Activated T-cell treated with anti-CD3 and anti-CD28 coated beads, Interleukin-2, amount 50 U/mL, for 24 hours (primary cell): ENCODE measurements at regions not wholly inside any gene's neighbourhood (a gene's known extent, or its start where the extent isn't known, plus 50 kb on each side); places are given as distances from the start of the nearest gene placed in this dataset.
"Not testable (repeated sequence)": the region's sequence is repeated elsewhere in the genome, so short reads cannot be mapped to it uniquely, and the experiment has no call there.

Source experiments
- DNase-seq: peaks from one replicate; pipeline ENCODE4 v3.0.0-alpha.2; 2020
- H3K27ac Mint-ChIP-seq: 2 replicates; pipeline ENCODE4 v1.8.0; 2020; ENCODE audit warnings: mild to moderate bottlenecking, mixed read lengths
- H3K27me3 Mint-ChIP-seq: 2 replicates; pipeline ENCODE4 v1.8.0; 2020; ENCODE audit warnings: mixed read lengths
- H3K36me3 Mint-ChIP-seq: 2 replicates; pipeline ENCODE4 v1.8.0; 2020; ENCODE audit warnings: low read depth, mixed read lengths
- H3K4me1 Mint-ChIP-seq: 2 replicates; pipeline ENCODE4 v1.8.0; 2020; ENCODE audit warnings: low read depth, mixed read lengths
- H3K4me3 Mint-ChIP-seq: 2 replicates; pipeline ENCODE4 v1.8.0; 2020; ENCODE audit warnings: mild to moderate bottlenecking, moderate library complexity, mixed read lengths
- H3K9me3 Mint-ChIP-seq: 2 replicates; pipeline ENCODE4 v1.8.0; 2020; ENCODE audit warnings: mixed read lengths

GRCh38 chr14:104400355-104400754, 179.2 kb upstream of the C14orf180 start:
- peaks cover 20% of the 10 kb centered on the region for H3K4me1 Mint-ChIP-seq
- no peak overlapping the region for H3K27ac Mint-ChIP-seq
- DNase-seq = no peak
- peaks cover 11% of the 10 kb centered on the region for H3K9me3 Mint-ChIP-seq
- H3K27me3 Mint-ChIP-seq = no peaks in the 10 kb centered on the region
- no peak overlapping the region for H3K4me3 Mint-ChIP-seq
- H3K36me3 Mint-ChIP-seq = no peaks in the 10 kb centered on the region

GRCh38 chr14:104401785-104402184, 177.8 kb upstream of the C14orf180 start:
- no peaks in the 10 kb centered on the region for H3K27me3 Mint-ChIP-seq
- DNase-seq = no peak
- peaks cover 11% of the 10 kb centered on the region for H3K4me1 Mint-ChIP-seq
- H3K9me3 Mint-ChIP-seq = peaks cover 11% of the 10 kb centered on the region
- H3K4me3 Mint-ChIP-seq = no peak overlapping the region
- H3K36me3 Mint-ChIP-seq = no peaks in the 10 kb centered on the region
- H3K27ac Mint-ChIP-seq = no peak overlapping the region

- H3K36me3 Mint-ChIP-seq, DNase-seq, H3K9me3 Mint-ChIP-seq, H3K27me3 Mint-ChIP-seq, H3K27ac Mint-ChIP-seq, H3K4me3 Mint-ChIP-seq: not testable (repeated sequence)
- peaks cover 11% of the 10 kb centered on the region for H3K4me1 Mint-ChIP-seq
Measured at GRCh38 chr14:104402303-104402702, 177.3 kb upstream of the C14orf180 start.

- peaks cover 11% of the 10 kb centered on the region for H3K4me1 Mint-ChIP-seq
- no peak overlapping the region for H3K27ac Mint-ChIP-seq
- H3K4me3 Mint-ChIP-seq = no peak overlapping the region
- no peaks in the 10 kb centered on the region for H3K27me3 Mint-ChIP-seq
- H3K36me3 Mint-ChIP-seq = no peaks in the 10 kb centered on the region
- DNase-seq = no peak
- H3K9me3 Mint-ChIP-seq = peaks cover 3% of the 10 kb centered on the region
Measured at GRCh38 chr14:104403421-104404220, 175.9 kb upstream of the C14orf180 start.

GRCh38 chr14:104404922-104405321, 174.6 kb upstream of the C14orf180 start:
- peaks cover 4% of the 10 kb centered on the region for H3K9me3 Mint-ChIP-seq
- DNase-seq = peak; percentile 17
- H3K4me1 Mint-ChIP-seq = peaks cover 1% of the 10 kb centered on the region
- no peaks in the 10 kb centered on the region for H3K27me3 Mint-ChIP-seq
- H3K4me3 Mint-ChIP-seq = no peak overlapping the region
- no peaks in the 10 kb centered on the region for H3K36me3 Mint-ChIP-seq
- H3K27ac Mint-ChIP-seq = no peak overlapping the region

GRCh38 chr14:104405360-104406226, 174.0 kb upstream of the C14orf180 start:
- Mint-ChIP-seq H3K27ac (no peak overlapping the region), H3K4me3 (no peak overlapping the region), H3K27me3 (no peaks in the 10 kb centered on the region), H3K4me1 (no peaks in the 10 kb centered on the region), H3K36me3 (no peaks in the 10 kb centered on the region), H3K9me3 (peaks cover 4% of the 10 kb centered on the region)
- DNase-seq = no peak

- peaks cover 4% of the 10 kb centered on the region for H3K9me3 Mint-ChIP-seq
- no peaks in the 10 kb centered on the region for H3K27me3 Mint-ChIP-seq
- no peak overlapping the region for H3K4me3 Mint-ChIP-seq
- no peaks in the 10 kb centered on the region for H3K4me1 Mint-ChIP-seq
- H3K27ac Mint-ChIP-seq = no peak overlapping the region
- H3K36me3 Mint-ChIP-seq = no peaks in the 10 kb centered on the region
- no peak for DNase-seq
Measured at GRCh38 chr14:104406831-104407230, 172.7 kb upstream of the C14orf180 start.

- H3K36me3 Mint-ChIP-seq = no peaks in the 10 kb centered on the region
- H3K27ac Mint-ChIP-seq = no peak overlapping the region
- no peaks in the 10 kb centered on the region for H3K9me3 Mint-ChIP-seq
- no peak for DNase-seq
- H3K4me1 Mint-ChIP-seq = no peaks in the 10 kb centered on the region
- peaks cover 13% of the 10 kb centered on the region for H3K27me3 Mint-ChIP-seq
- H3K4me3 Mint-ChIP-seq = no peak overlapping the region
Measured at GRCh38 chr14:104416383-104416782, 163.2 kb upstream of the C14orf180 start.

GRCh38 chr14:104419865-104420505, 159.6 kb upstream of the C14orf180 start:
- peaks cover 12% of the 10 kb centered on the region for H3K27me3 Mint-ChIP-seq
- H3K4me1 Mint-ChIP-seq = no peaks in the 10 kb centered on the region
- no peaks in the 10 kb centered on the region for H3K36me3 Mint-ChIP-seq
- H3K4me3 Mint-ChIP-seq = no peak overlapping the region
- H3K9me3 Mint-ChIP-seq = no peaks in the 10 kb centered on the region
- no peak for DNase-seq
- H3K27ac Mint-ChIP-seq = no peak overlapping the region

GRCh38 chr14:104420523-104420922, 159.0 kb upstream of the C14orf180 start:
- H3K9me3 Mint-ChIP-seq, H3K36me3 Mint-ChIP-seq, DNase-seq, H3K27ac Mint-ChIP-seq, H3K4me3 Mint-ChIP-seq, H3K4me1 Mint-ChIP-seq, H3K27me3 Mint-ChIP-seq: not testable (repeated sequence)

GRCh38 chr14:104420990-104421389, 158.6 kb upstream of the C14orf180 start:
- no peaks in the 10 kb centered on the region for H3K9me3 Mint-ChIP-seq
- H3K4me3 Mint-ChIP-seq = no peak overlapping the region
- no peak for DNase-seq
- no peak overlapping the region for H3K27ac Mint-ChIP-seq
- H3K4me1 Mint-ChIP-seq = no peaks in the 10 kb centered on the region
- no peaks in the 10 kb centered on the region for H3K36me3 Mint-ChIP-seq
- H3K27me3 Mint-ChIP-seq = peaks cover 3% of the 10 kb centered on the region

- H3K4me1 Mint-ChIP-seq = no peaks in the 10 kb centered on the region
- DNase-seq = no peak
- H3K9me3 Mint-ChIP-seq = no peaks in the 10 kb centered on the region
- no peaks in the 10 kb centered on the region for H3K36me3 Mint-ChIP-seq
- H3K27me3 Mint-ChIP-seq = peaks cover 3% of the 10 kb centered on the region
- no peak overlapping the region for H3K4me3 Mint-ChIP-seq
- no peak overlapping the region for H3K27ac Mint-ChIP-seq
Measured at GRCh38 chr14:104421401-104421821, 158.2 kb upstream of the C14orf180 start.

- Mint-ChIP-seq H3K4me1 (no peaks in the 10 kb centered on the region), H3K27me3 (no peaks in the 10 kb centered on the region), H3K27ac (no peak overlapping the region), H3K4me3 (no peak overlapping the region), H3K9me3 (no peaks in the 10 kb centered on the region), H3K36me3 (no peaks in the 10 kb centered on the region)
- peak; percentile 23 for DNase-seq
Measured at GRCh38 chr14:104421892-104422828, 157.4 kb upstream of the C14orf180 start.
